Activated CD4-positive, CD25-positive, alpha-beta regulatory T cell treated with anti-CD3 and anti-CD28 coated beads, Interleukin-2, amount 50 U/mL, for 72 hours (primary cell): ENCODE measurements at regions not wholly inside any gene's neighbourhood (a gene's known extent, or its start where the extent isn't known, plus 50 kb on each side); places are given as distances from the start of the nearest gene placed in this dataset.

ENCODE experiments used
- DNase-seq: peaks from one replicate; pipeline ENCODE4 v3.0.0; 2021

- DNase-seq: no peak
Observed at GRCh38 chr4:24144381-24144780, 254.5 kb upstream of the PPARGC1A start.

- DNase-seq: no peak
Observed at GRCh38 chr4:24143741-24144140, 253.9 kb upstream of the PPARGC1A start.

- no peak for DNase-seq
Observed at GRCh38 chr4:24141836-24142235, 252.0 kb upstream of the PPARGC1A start.

GRCh38 chr4:24140892-24141291 lies 251.0 kb upstream of the PPARGC1A start:
- no peak for DNase-seq

- no peak for DNase-seq
Observed at GRCh38 chr4:24137671-24138601, 248.1 kb upstream of the PPARGC1A start.

GRCh38 chr4:24131954-24132673 lies 242.3 kb upstream of the PPARGC1A start:
- no peak for DNase-seq

- no peak for DNase-seq
Observed at GRCh38 chr4:24130637-24131036, 240.8 kb upstream of the PPARGC1A start.

- no peak for DNase-seq
Observed at GRCh38 chr4:24126776-24127175, 236.9 kb upstream of the PPARGC1A start.

- no peak for DNase-seq
Observed at GRCh38 chr4:24121395-24122175, 231.7 kb upstream of the PPARGC1A start.

- no peak for DNase-seq
Observed at GRCh38 chr4:24117975-24118374, 228.1 kb upstream of the PPARGC1A start.

GRCh38 chr4:24116107-24116506 lies 226.3 kb upstream of the PPARGC1A start:
- DNase-seq: no peak

- no peak for DNase-seq
Observed at GRCh38 chr4:24114919-24115500, 225.2 kb upstream of the PPARGC1A start.

- no peak for DNase-seq
Observed at GRCh38 chr4:24114444-24114843, 224.6 kb upstream of the PPARGC1A start.

GRCh38 chr4:24112466-24112865 lies 222.6 kb upstream of the PPARGC1A start:
- no peak for DNase-seq

GRCh38 chr4:24108567-24108966 lies 218.7 kb upstream of the PPARGC1A start:
- DNase-seq: no peak

GRCh38 chr4:24105327-24106038 lies 215.6 kb upstream of the PPARGC1A start:
- DNase-seq: no peak

GRCh38 chr4:24104158-24104565 lies 214.3 kb upstream of the PPARGC1A start:
- no peak for DNase-seq

- no peak for DNase-seq
Observed at GRCh38 chr4:24103434-24104157, 213.7 kb upstream of the PPARGC1A start.

GRCh38 chr4:24102621-24103020 lies 212.8 kb upstream of the PPARGC1A start:
- no peak for DNase-seq

- no peak for DNase-seq
Observed at GRCh38 chr4:24096603-24097002, 206.8 kb upstream of the PPARGC1A start.

- DNase-seq: no peak
Observed at GRCh38 chr4:24094726-24095125, 204.9 kb upstream of the PPARGC1A start.

GRCh38 chr4:24093446-24093845 lies 203.6 kb upstream of the PPARGC1A start:
- DNase-seq: no peak
